CD4-positive, alpha-beta T cell (primary cell): ENCODE measurements at regions not wholly inside any gene's neighbourhood (a gene's known extent, or its start where the extent isn't known, plus 50 kb on each side); places are given as distances from the start of the nearest gene placed in this dataset.
A peak's percentile ranks its signal among the peaks of the same experiment; 100 is the strongest.

Experiments used
- ATAC-seq: fragments of 200-7000 bp; cut with Tn5 transposase; one replicate; pipeline ENCODE4 v1.10.0; 2022; ENCODE audit warnings: mild to moderate bottlenecking; ENCODE audit not compliant: poor library complexity
- CTCF ChIA-PET: fragments of 350-600 bp; sonication (Branson Sonifier 250); formaldehyde crosslinking; loops from one replicate; lab custom pipeline; 2021; ENCODE audit warnings: antibody characterized with exemption, inconsistent platforms; lab: Charles Lee
- POLR2A ChIA-PET: fragments of 350-600 bp; sonication (Branson Sonifier 250); formaldehyde crosslinking; loops from one replicate; lab custom pipeline; 2021; ENCODE audit warnings: antibody characterized with exemption, inconsistent platforms; lab: Charles Lee
- DNase-seq, 14 experiments: peaks; one replicate each; pipeline ENCODE4 v3.0.0-alpha.2; 2013 to 2020; ENCODE audit warnings: mixed read lengths in 2 of 14
- H3K27ac ChIP-seq, 2 donors: one replicate each; pipeline versions ENCODE4 v1.5.1 to v1.7.0; 2013; ENCODE audit warnings: low read length in 2 of 2, low read depth in 1 of 2, mild to moderate bottlenecking in 1 of 2
- H3K27me3 ChIP-seq, 2 experiments: 1 replicate in 1 of 2; 2 replicates in 1 of 2; pipeline versions ENCODE4 v1.6.1 to v1.7.0; 2013; ENCODE audit warnings: low read length in 2 of 2, control low read depth in 1 of 2, mild to moderate bottlenecking in 1 of 2, moderate library complexity in 1 of 2; ENCODE audit not compliant: insufficient read depth in 2 of 2, control insufficient read depth in 1 of 2
- H3K36me3 ChIP-seq: one replicate; pipeline ENCODE4 v1.6.1; 2013; ENCODE audit warnings: low read length, control low read depth; ENCODE audit not compliant: insufficient read depth
- H3K4me1 ChIP-seq: one replicate; pipeline ENCODE4 v1.6.1; 2013; ENCODE audit warnings: low read length, control low read depth; ENCODE audit not compliant: insufficient read depth
- H3K4me3 ChIP-seq: one replicate; pipeline ENCODE4 v1.5.1; 2013; ENCODE audit warnings: mild to moderate bottlenecking, low read length, moderate library complexity
- H3K9me3 ChIP-seq, 2 experiments: 1 replicate in 1 of 2; 2 replicates in 1 of 2; pipeline versions ENCODE4 v1.6.1 to v1.7.0; 2013; ENCODE audit warnings: low read length in 2 of 2, mild to moderate bottlenecking in 2 of 2, control low read depth in 1 of 2, moderate library complexity in 1 of 2; ENCODE audit not compliant: control insufficient read depth in 1 of 2, insufficient read depth in 1 of 2
- H3K27ac Mint-ChIP-seq: one replicate; pipeline ENCODE4 v1.8.0; 2020; ENCODE audit warnings: mixed read lengths
- H3K27me3 Mint-ChIP-seq: one replicate; pipeline ENCODE4 v1.8.0; 2021; ENCODE audit warnings: mixed read lengths
- H3K36me3 Mint-ChIP-seq: one replicate; pipeline ENCODE4 v1.8.0; 2021; ENCODE audit warnings: low read depth, mixed read lengths
- H3K4me1 Mint-ChIP-seq: one replicate; pipeline ENCODE4 v1.8.0; 2021; ENCODE audit warnings: low read depth, mixed read lengths
- H3K4me3 Mint-ChIP-seq: one replicate; pipeline ENCODE4 v1.8.0; 2020; ENCODE audit warnings: mild to moderate bottlenecking, mixed read lengths
- H3K9me3 Mint-ChIP-seq: one replicate; pipeline ENCODE4 v1.8.0; 2020; ENCODE audit warnings: mixed read lengths
- CTCF ChIP-seq: fragments of 200-600 bp; IDR thresholded peaks from one replicate; pipeline ENCODE4 v1.8.0; 2022; ENCODE audit warnings: antibody characterized with exemption, mild to moderate bottlenecking
- intact Hi-C, 2 experiments: fragments of 100-400 bp; cut with DNase I in 1 of 2; cut with micrococcal nuclease in 1 of 2; formaldehyde crosslinking; loops; one replicate each; pipeline versions ENCODE4 v1.15.1 to v1.9.0; 2023 to 2025; cut with DNase I, micrococcal nuclease

GRCh38 chr6:6707143-6707542, 118.6 kb downstream of the LY86 start:
- Histone ChIP-seq H3K9me3 (no peaks in the 10 kb centered on the region), H3K4me3 (no peak overlapping the region), H3K27ac (no peak overlapping the region), H3K27me3 (no peaks in the 10 kb centered on the region), H3K36me3 (no peaks in the 10 kb centered on the region), H3K4me1 (peaks cover 12% of the 10 kb centered on the region)
- H3K9me3 Mint-ChIP-seq: no peaks in the 10 kb centered on the region
- H3K4me1 Mint-ChIP-seq: peaks cover 27% of the 10 kb centered on the region
- ChIA-PET CTCF (no interaction called here), POLR2A (interaction anchor here (1.6 kb wide), 1 partner anchor 11 kb away, joined by 3 read pairs; no protein-coding TSS in a partner anchor)
- no peak for ATAC-seq
- TF ChIP-seq CTCF: no peak
- H3K27me3 Mint-ChIP-seq: peaks cover 7% of the 10 kb centered on the region
- DNase-seq: peak in 1 of 14 experiments; percentile 40
- no peak overlapping the region for H3K27ac Mint-ChIP-seq
- intact Hi-C loops: no loop called here
- no peak overlapping the region for H3K4me3 Mint-ChIP-seq
- H3K36me3 Mint-ChIP-seq: no peaks in the 10 kb centered on the region

- Mint-ChIP-seq H3K4me1 (peaks cover 30% of the 10 kb centered on the region), H3K9me3 (no peaks in the 10 kb centered on the region), H3K27me3 (peaks cover 7% of the 10 kb centered on the region), H3K4me3 (no peak overlapping the region), H3K27ac (no peak overlapping the region), H3K36me3 (no peaks in the 10 kb centered on the region)
- Histone ChIP-seq H3K4me3 (no peak overlapping the region), H3K4me1 (peaks cover 18% of the 10 kb centered on the region), H3K27me3 (no peaks in the 10 kb centered on the region), H3K9me3 (no peaks in the 10 kb centered on the region), H3K27ac (no peak overlapping the region), H3K36me3 (no peaks in the 10 kb centered on the region)
- POLR2A ChIA-PET: no interaction called here
- intact Hi-C loops: no loop called here
- no peak for ATAC-seq
- TF ChIP-seq CTCF: no peak
- CTCF ChIA-PET: no interaction called here
- no peak for DNase-seq
Measured at GRCh38 chr6:6709106-6709505, 120.6 kb downstream of the LY86 start.

- ATAC-seq (no peak), DNase-seq (no peak)
- H3K27ac ChIP-seq: no peak overlapping the region
- Mint-ChIP-seq H3K4me3 (peak overlapping the region; percentile 65), H3K27ac (no peak overlapping the region), H3K36me3 (no peaks in the 10 kb centered on the region), H3K9me3 (no peaks in the 10 kb centered on the region), H3K27me3 (peaks cover 7% of the 10 kb centered on the region), H3K4me1 (peaks cover 30% of the 10 kb centered on the region)
- ChIA-PET POLR2A (no interaction called here), CTCF (no interaction called here)
- H3K36me3 ChIP-seq: no peaks in the 10 kb centered on the region
- no peaks in the 10 kb centered on the region for H3K27me3 ChIP-seq
- H3K9me3 ChIP-seq: no peaks in the 10 kb centered on the region
- H3K4me1 ChIP-seq: peaks cover 18% of the 10 kb centered on the region
- TF ChIP-seq CTCF: no peak
- no peak overlapping the region for H3K4me3 ChIP-seq
- intact Hi-C loops: no loop called here
Measured at GRCh38 chr6:6711031-6711785, 122.7 kb downstream of the LY86 start.
